Lower leg skin (tissue), 4 donors: ENCODE measurements at regions not wholly inside any gene's neighbourhood (a gene's known extent, or its start where the extent isn't known, plus 50 kb on each side); places are given as distances from the start of the nearest gene placed in this dataset.

Experiments
- DNase-seq, 2 donors: peaks; one replicate each; pipeline ENCODE4 v3.0.0-alpha.2; 2019; ENCODE audit warnings: low spot score in 2 of 2
- H3K4me3 ChIP-seq: fragments of 200-600 bp; sonication (generic); 2 replicates; pipeline ENCODE4 v1.5.1; 2017; ENCODE audit warnings: mild to moderate bottlenecking, low read depth; ENCODE audit not compliant: poor library complexity, severe bottlenecking
- POLR2A ChIP-seq, 2 donors: fragments of 450-650 bp; IDR thresholded peaks; one replicate each; pipeline ENCODE4 v1.6.1; 2016 to 2017; ENCODE audit warnings: antibody characterized with exemption in 2 of 2, mild to moderate bottlenecking in 1 of 2, moderate library complexity in 1 of 2
- WGBS, 2 donors: methylation state at CpG; one replicate each; pipeline ENCODE4 v1.1.5; 2018; 5-methylcytosine and 5-hydroxymethylcytosine counted together
- intact Hi-C: fragments of 100-400 bp; cut with DNase I; formaldehyde crosslinking; loops from one replicate; pipeline ENCODE4 v1.15.0; 2023; ENCODE audit warnings: low total_unique reads
- TF ChIP-seq, protein P1 (sequence below), 3 donors: fragments of 450-650 bp; IDR thresholded peaks; one replicate each; pipeline ENCODE4 v1.5.1; 2016; ENCODE audit warnings: antibody characterized with exemption in 3 of 3, mild to moderate bottlenecking in 3 of 3, moderate library complexity in 2 of 3

DNA sequence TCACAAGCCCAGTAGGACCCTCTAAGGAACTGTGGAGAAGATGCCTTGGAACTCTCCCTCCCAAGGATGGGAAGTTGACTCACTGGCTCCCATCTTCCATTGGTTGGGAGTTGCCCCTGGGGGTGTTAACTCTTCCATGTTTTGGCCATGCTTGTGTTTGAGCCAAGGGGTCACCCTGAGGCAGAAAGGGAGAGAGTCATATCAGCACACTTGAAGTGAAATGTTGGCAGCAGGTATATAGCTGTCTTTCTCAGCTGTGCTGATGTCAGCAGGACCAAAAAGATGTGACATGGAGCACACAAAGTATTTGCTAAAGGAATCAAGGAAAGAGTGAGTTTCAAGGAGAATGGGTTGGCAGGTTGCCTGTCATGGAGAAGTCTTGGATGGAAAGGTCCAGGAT, 359.4 kb downstream of the RPS24 start:
- intact Hi-C loops = no loop called here
- DNase-seq = no peak
- TF ChIP-seq, protein P1, sequence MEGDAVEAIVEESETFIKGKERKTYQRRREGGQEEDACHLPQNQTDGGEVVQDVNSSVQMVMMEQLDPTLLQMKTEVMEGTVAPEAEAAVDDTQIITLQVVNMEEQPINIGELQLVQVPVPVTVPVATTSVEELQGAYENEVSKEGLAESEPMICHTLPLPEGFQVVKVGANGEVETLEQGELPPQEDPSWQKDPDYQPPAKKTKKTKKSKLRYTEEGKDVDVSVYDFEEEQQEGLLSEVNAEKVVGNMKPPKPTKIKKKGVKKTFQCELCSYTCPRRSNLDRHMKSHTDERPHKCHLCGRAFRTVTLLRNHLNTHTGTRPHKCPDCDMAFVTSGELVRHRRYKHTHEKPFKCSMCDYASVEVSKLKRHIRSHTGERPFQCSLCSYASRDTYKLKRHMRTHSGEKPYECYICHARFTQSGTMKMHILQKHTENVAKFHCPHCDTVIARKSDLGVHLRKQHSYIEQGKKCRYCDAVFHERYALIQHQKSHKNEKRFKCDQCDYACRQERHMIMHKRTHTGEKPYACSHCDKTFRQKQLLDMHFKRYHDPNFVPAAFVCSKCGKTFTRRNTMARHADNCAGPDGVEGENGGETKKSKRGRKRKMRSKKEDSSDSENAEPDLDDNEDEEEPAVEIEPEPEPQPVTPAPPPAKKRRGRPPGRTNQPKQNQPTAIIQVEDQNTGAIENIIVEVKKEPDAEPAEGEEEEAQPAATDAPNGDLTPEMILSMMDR (IDR thresholded peaks at IDR 0.05) = no peak
- TF ChIP-seq POLR2A (IDR thresholded peaks at IDR 0.05) = no peak
- H3K4me3 ChIP-seq = no peak overlapping the region

DNA sequence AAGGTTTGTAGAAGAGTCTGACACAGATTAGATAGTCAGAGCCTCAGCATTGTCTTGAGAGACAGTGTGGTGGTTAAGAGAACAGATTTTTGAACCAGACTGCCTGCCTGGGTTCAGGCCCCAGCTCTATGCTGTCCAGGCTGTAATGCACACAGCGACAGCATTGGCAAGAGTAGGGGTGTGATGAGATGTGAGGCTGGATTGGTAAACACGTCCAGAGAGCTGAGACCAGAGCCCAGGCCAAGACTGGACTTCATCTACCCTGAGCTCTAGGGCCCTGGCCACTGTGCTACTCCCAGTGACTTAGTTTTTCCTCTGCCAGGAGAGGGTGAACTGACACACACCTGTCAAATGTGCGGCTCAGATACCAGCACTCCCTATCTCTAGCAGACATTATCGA, 360.4 kb downstream of the RPS24 start:
- intact Hi-C loops = no loop called here
- no peak for TF ChIP-seq POLR2A (IDR thresholded peaks at IDR 0.05)
- TF ChIP-seq, protein P1 (IDR thresholded peaks at IDR 0.05) = no peak
- WGBS, 2 donors = 93 to 96% methylated on average over 4 of the region's 4 CpGs

DNA sequence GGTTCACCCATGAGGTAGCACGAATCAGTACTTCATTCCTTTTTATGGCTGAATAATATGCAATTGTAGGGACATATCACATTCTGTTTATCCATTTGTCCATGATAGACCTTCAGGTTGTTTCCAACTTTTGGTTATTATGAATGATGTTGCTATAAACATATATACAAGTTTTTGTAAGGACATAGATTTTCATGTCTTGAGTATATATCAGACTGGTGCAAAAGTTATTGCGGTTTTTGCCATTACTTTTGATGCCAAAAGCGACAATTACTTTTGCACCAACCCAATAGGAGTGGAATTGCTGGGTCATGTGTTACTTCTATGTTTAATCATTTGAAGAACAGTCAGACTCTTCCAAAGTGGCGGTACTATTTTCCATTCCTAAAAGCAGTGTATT, 361.5 kb downstream of the RPS24 start:
- H3K4me3 ChIP-seq = no peak overlapping the region
- DNase-seq = no peak
- intact Hi-C loops = no loop called here
- TF ChIP-seq POLR2A (IDR thresholded peaks at IDR 0.05) = no peak
- TF ChIP-seq, protein P1 (IDR thresholded peaks at IDR 0.05) = no peak
- WGBS, 2 donors = 95% methylated on average over 4 of the region's 4 CpGs

More for the DNA sequence above, 360.4 kb downstream of the RPS24 start:
- H3K4me3 ChIP-seq = no peak overlapping the region
- no peak for DNase-seq

DNA sequence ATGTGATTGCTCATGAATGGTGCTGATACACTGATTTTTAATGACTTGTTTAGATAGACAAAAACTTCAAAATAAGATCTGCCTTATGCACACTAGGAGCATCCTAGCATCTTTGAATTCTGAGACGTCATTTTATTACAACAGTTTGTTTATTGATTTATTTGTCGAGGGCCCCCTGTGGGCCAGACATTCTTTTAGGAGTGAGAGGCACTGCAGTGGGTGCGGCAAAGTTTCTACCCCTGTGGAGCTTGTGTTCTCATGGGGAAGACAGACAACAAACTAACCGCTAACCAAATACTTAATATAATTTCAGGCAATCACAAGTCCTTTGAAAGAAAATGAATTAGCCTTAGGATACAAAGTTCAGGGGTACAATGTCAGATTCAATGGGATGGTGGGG, 363.1 kb downstream of the RPS24 start:
- H3K4me3 ChIP-seq = no peak overlapping the region
- 84 to 85% methylated on average over 4 of the region's 4 CpGs for WGBS, 2 donors
- no peak for TF ChIP-seq POLR2A (IDR thresholded peaks at IDR 0.05)
- TF ChIP-seq, protein P1 (IDR thresholded peaks at IDR 0.05) = no peak
- intact Hi-C loops = no loop called here
- no peak for DNase-seq

DNA sequence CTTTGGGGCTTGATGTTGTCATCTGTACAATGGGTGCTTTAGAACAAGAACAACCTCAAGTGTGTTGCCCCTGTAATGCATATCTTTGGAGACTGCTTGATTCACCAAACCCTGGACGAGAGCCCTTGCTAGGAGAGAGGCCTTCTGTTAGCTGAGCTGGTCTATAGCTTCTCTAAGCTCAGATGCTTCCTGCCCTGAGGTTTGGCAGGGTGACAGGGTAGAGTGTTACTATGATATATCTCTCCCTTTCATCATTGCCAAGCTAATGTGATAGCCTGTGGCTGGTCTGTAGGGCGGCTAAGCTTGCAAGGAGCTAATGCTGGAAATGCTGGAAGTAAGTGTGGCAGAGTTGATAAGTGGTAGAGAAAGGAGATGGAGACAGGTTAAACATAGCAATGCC, 364.1 kb downstream of the RPS24 start:
- TF ChIP-seq, protein P1 (IDR thresholded peaks at IDR 0.05) = no peak
- TF ChIP-seq POLR2A (IDR thresholded peaks at IDR 0.05) = no peak
- intact Hi-C loops = no loop called here
- WGBS, 2 donors = 78 to 79% methylated on average over 2 of the region's 2 CpGs
- DNase-seq = no peak
- H3K4me3 ChIP-seq = no peak overlapping the region

DNA sequence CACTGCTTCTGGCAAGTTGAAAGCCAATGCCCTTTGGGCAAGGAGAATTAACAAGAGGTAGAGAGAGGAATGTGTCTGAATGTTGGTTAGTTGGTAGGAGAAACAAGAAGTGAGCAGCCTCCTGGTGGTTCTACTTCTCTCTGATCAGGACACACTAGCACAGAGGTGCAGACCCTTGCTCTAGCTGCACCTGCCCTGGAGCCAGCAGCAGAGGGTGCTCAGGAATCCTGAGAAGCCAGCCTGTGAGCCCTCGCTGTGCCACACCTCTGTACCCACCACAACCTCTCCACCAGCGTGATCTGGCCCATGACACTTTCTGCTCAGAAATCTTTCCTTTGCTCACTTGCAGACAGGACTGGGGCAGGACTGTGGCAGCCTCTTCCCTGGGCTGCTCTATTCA, 364.7 kb downstream of the RPS24 start:
- WGBS, 2 donors = 75 to 83% methylated on average over 2 of the region's 2 CpGs
- no peak for TF ChIP-seq POLR2A (IDR thresholded peaks at IDR 0.05)
- TF ChIP-seq, protein P1 (IDR thresholded peaks at IDR 0.05) = no peak
- DNase-seq = no peak
- H3K4me3 ChIP-seq = no peak overlapping the region
- intact Hi-C loops = no loop called here
